Thyroid gland (tissue), 4 donors: ENCODE measurements at regions not wholly inside any gene's neighbourhood (a gene's known extent, or its start where the extent isn't known, plus 50 kb on each side); places are given as distances from the start of the nearest gene placed in this dataset.

Source experiments
- POLR2A ChIP-seq, 2 donors: fragments of 450-650 bp; IDR thresholded peaks; one replicate each; pipeline ENCODE4 v1.6.1; 2017; ENCODE audit warnings: antibody characterized with exemption in 2 of 2, mild to moderate bottlenecking in 2 of 2, moderate library complexity in 1 of 2
- TF ChIP-seq, protein P1 (sequence below), 6 experiments: fragments of 200-600 bp in 3 of 6; fragments of 450-650 bp in 3 of 6; sonication (generic) in 3 of 6; IDR thresholded peaks; one replicate each; pipeline ENCODE4 v1.5.1; 2016 to 2019; ENCODE audit warnings: antibody characterized with exemption in 6 of 6, mild to moderate bottlenecking in 2 of 6, inconsistent platforms in 1 of 6, moderate library complexity in 1 of 6

DNA sequence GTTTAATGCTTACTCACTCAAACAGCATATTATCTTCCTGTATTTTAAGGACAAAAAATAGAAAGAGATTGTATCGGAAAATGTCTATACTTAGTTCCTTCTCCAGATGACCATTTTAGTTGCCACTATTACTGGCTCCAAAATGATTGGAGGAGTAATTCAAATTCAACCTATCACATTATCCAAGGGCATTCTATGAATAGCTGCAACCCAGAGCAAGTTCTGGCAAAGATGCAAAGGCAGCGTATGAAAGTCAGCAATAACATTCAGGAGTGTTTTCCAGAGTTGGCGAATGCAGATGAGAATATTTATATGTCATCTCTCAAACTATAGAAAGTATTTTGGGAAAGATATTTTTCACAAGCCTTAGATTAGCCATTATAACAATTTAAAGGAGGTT lies 389.8 kb upstream of the ADGRL2 start:
- no peak for TF ChIP-seq POLR2A (IDR thresholded peaks at IDR 0.05)
- TF ChIP-seq, protein P1, sequence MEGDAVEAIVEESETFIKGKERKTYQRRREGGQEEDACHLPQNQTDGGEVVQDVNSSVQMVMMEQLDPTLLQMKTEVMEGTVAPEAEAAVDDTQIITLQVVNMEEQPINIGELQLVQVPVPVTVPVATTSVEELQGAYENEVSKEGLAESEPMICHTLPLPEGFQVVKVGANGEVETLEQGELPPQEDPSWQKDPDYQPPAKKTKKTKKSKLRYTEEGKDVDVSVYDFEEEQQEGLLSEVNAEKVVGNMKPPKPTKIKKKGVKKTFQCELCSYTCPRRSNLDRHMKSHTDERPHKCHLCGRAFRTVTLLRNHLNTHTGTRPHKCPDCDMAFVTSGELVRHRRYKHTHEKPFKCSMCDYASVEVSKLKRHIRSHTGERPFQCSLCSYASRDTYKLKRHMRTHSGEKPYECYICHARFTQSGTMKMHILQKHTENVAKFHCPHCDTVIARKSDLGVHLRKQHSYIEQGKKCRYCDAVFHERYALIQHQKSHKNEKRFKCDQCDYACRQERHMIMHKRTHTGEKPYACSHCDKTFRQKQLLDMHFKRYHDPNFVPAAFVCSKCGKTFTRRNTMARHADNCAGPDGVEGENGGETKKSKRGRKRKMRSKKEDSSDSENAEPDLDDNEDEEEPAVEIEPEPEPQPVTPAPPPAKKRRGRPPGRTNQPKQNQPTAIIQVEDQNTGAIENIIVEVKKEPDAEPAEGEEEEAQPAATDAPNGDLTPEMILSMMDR (IDR thresholded peaks at IDR 0.05) = no peak
